HepG2 (cell line): ENCODE measurements at regions not wholly inside any gene's neighbourhood (a gene's known extent, or its start where the extent isn't known, plus 50 kb on each side); places are given as distances from the start of the nearest gene placed in this dataset.

ENCODE experiments used
- ATAC-seq: fragments of 200-7000 bp; cut with Tn5 transposase; 3 replicates; pipeline ENCODE4 v1.9.1; 2020; ENCODE audit warnings: mild to moderate bottlenecking, moderate library complexity
- BruUV-seq: library from RNA; stranded (reverse); fragments of 400-500 nt; replicated peaks from 2 replicates; lab custom pipeline; 2021; lab: Mats Ljungman, UMichigan
- CTCF ChIA-PET: fragments of 300-600 bp; formaldehyde crosslinking; extraction: SDS; loops from one replicate; lab custom pipeline; 2021; ENCODE audit warnings: low total read pairs, inconsistent platforms, low intra/inter-chr PET ratio; lab: Yijun Ruan, JAX
- POLR2A ChIA-PET: fragments of 350-600 bp; sonication (Branson Sonifier 250); formaldehyde crosslinking; loops from one replicate; lab custom pipeline; 2020; ENCODE audit warnings: antibody characterized with exemption, inconsistent platforms; lab: Yijun Ruan, JAX
- DNase-seq: peaks from one replicate; pipeline ENCODE4 v3.0.0-alpha.2; 2015; ENCODE audit warnings: low spot score
- FAIRE-seq: peaks from 3 replicates; lab custom pipeline; 2011; peaks lifted over from hg19 to GRCh38; lab: Jason Lieb, UNC
- H2AFZ ChIP-seq: one replicate; pipeline ENCODE4 v1.6.1; 2011; ENCODE audit warnings: low read length, inconsistent platforms
- H3K27ac ChIP-seq: fragments of 300-600 bp; 3 replicates; pipeline ENCODE4 v1.8.0; 2011; ENCODE audit warnings: mixed run types, mild to moderate bottlenecking, mixed read lengths, low read length, inconsistent platforms; ENCODE audit not compliant: insufficient read depth; ENCODE audit errors: extremely low read length
- H3K27me3 ChIP-seq, 2 experiments: fragments of 200-600 bp in 1 of 2; 2 replicates in 1 of 2; 3 replicates in 1 of 2; pipeline versions ENCODE4 v1.6.0 to v1.8.0; 2011; ENCODE audit warnings: low read length in 2 of 2, mild to moderate bottlenecking in 2 of 2, moderate library complexity in 2 of 2, inconsistent platforms in 1 of 2; ENCODE audit not compliant: insufficient read depth in 2 of 2, control insufficient read depth in 1 of 2
- H3K36me3 ChIP-seq, 2 experiments: fragments of 200-600 bp in 1 of 2; replicated peaks in 1 of 2; 2 replicates in 1 of 2; 3 replicates in 1 of 2; pipeline versions ENCODE4 v1.5.1 to v1.8.0; 2011; ENCODE audit warnings: low read length in 2 of 2, inconsistent platforms in 1 of 2; ENCODE audit not compliant: insufficient read depth in 2 of 2, control insufficient read depth in 1 of 2
- H3K4me1 ChIP-seq: 2 replicates; pipeline ENCODE4 v1.5.1; 2012; ENCODE audit warnings: low read length, inconsistent platforms; ENCODE audit not compliant: insufficient read depth
- H3K4me2 ChIP-seq: 2 replicates; pipeline ENCODE4 v1.6.0; 2011; ENCODE audit warnings: low read depth, low read length, inconsistent platforms
- H3K4me3 ChIP-seq, 3 experiments: fragments of 200-600 bp in 1 of 3; sonication (generic), shearing (Covaris generic) in 1 of 3; replicated peaks in 1 of 3; 2 replicates each; pipeline ENCODE4 v1.5.1; 2011 to 2016; ENCODE audit warnings: low read length in 3 of 3, inconsistent platforms in 2 of 3, low read depth in 2 of 3, mild to moderate bottlenecking in 2 of 3, control low read depth in 1 of 3, mixed read lengths in 1 of 3; ENCODE audit not compliant: insufficient read depth in 1 of 3
- H3K79me2 ChIP-seq: one replicate; pipeline ENCODE4 v1.6.1; 2011; ENCODE audit warnings: low read length, inconsistent platforms; ENCODE audit not compliant: insufficient read depth
- H3K9ac ChIP-seq: 2 replicates; pipeline ENCODE4 v1.6.0; 2011; ENCODE audit warnings: mild to moderate bottlenecking, low read depth, low read length, inconsistent platforms; ENCODE audit not compliant: insufficient read depth
- H3K9me3 ChIP-seq: 2 replicates; pipeline ENCODE4 v1.5.1; 2012; ENCODE audit warnings: mild to moderate bottlenecking, low read length
- H4K20me1 ChIP-seq: 2 replicates; pipeline ENCODE4 v1.6.0; 2011; ENCODE audit warnings: inconsistent platforms, mild to moderate bottlenecking, low read length, moderate library complexity; ENCODE audit not compliant: insufficient read depth
- FOSL1 ChIP-seq: sonication (generic); formaldehyde crosslinking; IDR thresholded peaks from 2 replicates; pipeline ENCODE4 v1.9.0; 2021; ENCODE audit warnings: missing genetic modification reagents, borderline replicate concordance
- FOXC1 ChIP-seq: sonication (generic); formaldehyde crosslinking; IDR thresholded peaks from 2 replicates; pipeline ENCODE4 v1.8.0; 2022; ENCODE audit warnings: mild to moderate bottlenecking, missing genetic modification reagents, borderline replicate concordance
- JDP2 ChIP-seq: sonication (generic); formaldehyde crosslinking; IDR thresholded peaks from 2 replicates; pipeline ENCODE4 v1.8.1; 2022; ENCODE audit warnings: missing genetic modification reagents, borderline replicate concordance
- KLF15 ChIP-seq: sonication (generic); formaldehyde crosslinking; IDR thresholded peaks from 2 replicates; pipeline ENCODE4 v1.8.1; 2023; ENCODE audit warnings: borderline replicate concordance, mild to moderate bottlenecking, inconsistent platforms, missing genetic modification reagents, mixed read lengths
- NFATC3 ChIP-seq: sonication (generic); formaldehyde crosslinking; IDR thresholded peaks from 2 replicates; pipeline ENCODE4 v1.5.1; 2020; ENCODE audit warnings: mild to moderate bottlenecking, missing genetic modification reagents
- SP140L ChIP-seq: sonication (generic); formaldehyde crosslinking; IDR thresholded peaks from 2 replicates; pipeline ENCODE4 v1.4.0; 2020; ENCODE audit warnings: missing genetic modification reagents, borderline replicate concordance
- ZNF263 ChIP-seq: sonication (generic); formaldehyde crosslinking; IDR thresholded peaks from 2 replicates; pipeline ENCODE4 v1.4.0; 2020; ENCODE audit warnings: missing genetic modification reagents
- ZNF296 ChIP-seq: sonication (generic); formaldehyde crosslinking; conservative IDR thresholded peaks from 2 replicates; pipeline ENCODE4 v1.5.0; 2020; ENCODE audit warnings: mild to moderate bottlenecking, missing genetic modification reagents
- ZNF326 ChIP-seq: sonication (generic); formaldehyde crosslinking; IDR thresholded peaks from 2 replicates; pipeline ENCODE4 v1.4.0; 2020; ENCODE audit warnings: missing genetic modification reagents, borderline replicate concordance
- ZNF383 ChIP-seq: sonication (generic); formaldehyde crosslinking; IDR thresholded peaks from 2 replicates; pipeline ENCODE4 v1.4.0; 2020; ENCODE audit warnings: missing genetic modification reagents, mild to moderate bottlenecking, borderline replicate concordance
- ZNF850 ChIP-seq: sonication (generic); formaldehyde crosslinking; conservative IDR thresholded peaks from 2 replicates; pipeline ENCODE4 v1.9.0; 2021; ENCODE audit warnings: mild to moderate bottlenecking, missing genetic modification reagents
- WGBS: methylation state at CpG from one replicate; pipeline ENCODE4 v1.1.6; 2017; ENCODE audit warnings: low lambda C conversion rate; 5-methylcytosine and 5-hydroxymethylcytosine counted together
- in situ Hi-C: cut with HindIII; loops from 2 replicates; pipeline ENCODE4 v1.10.0; 2017; ENCODE audit warnings: low pct_unique_long_range_greater_than_20kb; ENCODE audit not compliant: extremely low pct_ligation_motif_present
- intact Hi-C: fragments of 100-400 bp; cut with micrococcal nuclease; formaldehyde crosslinking; loops from one replicate; pipeline ENCODE4 v1.10.0; 2022; ENCODE audit not compliant: unreplicated experiment
- TF ChIP-seq, protein P1 (sequence below): sonication (generic); formaldehyde crosslinking; IDR thresholded peaks from 2 replicates; pipeline ENCODE4 v1.4.0; 2020; ENCODE audit warnings: missing genetic modification reagents; ENCODE audit errors: not compliant biosample characterization
- TF ChIP-seq, protein P2 (sequence below): sonication (generic); formaldehyde crosslinking; IDR thresholded peaks from 2 replicates; pipeline ENCODE4 v1.4.0; 2020; ENCODE audit warnings: mild to moderate bottlenecking, missing genetic modification reagents

DNA sequence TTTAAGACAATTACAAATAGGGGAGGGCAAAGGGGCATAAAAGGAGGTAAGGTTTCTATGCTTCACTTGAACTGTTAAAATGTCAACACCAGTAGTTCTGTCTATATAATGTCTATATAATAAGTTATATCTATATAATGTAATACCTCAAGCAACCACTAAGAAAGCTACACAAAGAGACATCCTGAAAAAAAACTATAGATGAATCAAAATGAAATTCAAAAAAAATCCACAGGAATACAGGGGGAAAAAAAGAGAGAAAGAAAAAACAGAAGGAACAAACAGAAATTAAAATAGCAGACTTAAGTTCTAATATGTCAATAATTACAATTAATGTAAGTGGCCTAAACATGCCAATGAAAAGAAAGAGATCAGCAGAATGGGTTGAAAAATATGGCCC is 186.0 kb downstream of the KCTD15 start:
- DNase-seq = no peak
- Histone ChIP-seq H3K4me1 (no peaks in the 10 kb centered on the region), H3K27ac (no peak overlapping the region), H3K4me2 (no peak overlapping the region)
- no peak for TF ChIP-seq ZNF326 (CRISPR knock-in tag)
- TF ChIP-seq, all 625 proteins: peak for 0
- FAIRE-seq (no peak), ATAC-seq (no peak)
- no TSS peak for BruUV-seq
- no peak overlapping the region for H2AFZ ChIP-seq
- ChIA-PET POLR2A (no interaction called here), CTCF (no interaction called here)
- H4K20me1 ChIP-seq = no peaks in the 10 kb centered on the region
- no peak overlapping the region for H3K9ac ChIP-seq
- in situ Hi-C loops = no loop called here
- intact Hi-C loops = no loop called here
- H3K9me3 ChIP-seq = peaks cover 4% of the 10 kb centered on the region; the same call in 1 of the 2 replicates
- H3K36me3 ChIP-seq = no peaks in the 10 kb centered on the region
- no peak overlapping the region for H3K4me3 ChIP-seq
- no peaks in the 10 kb centered on the region for H3K27me3 ChIP-seq
- no peaks in the 10 kb centered on the region for H3K79me2 ChIP-seq

DNA sequence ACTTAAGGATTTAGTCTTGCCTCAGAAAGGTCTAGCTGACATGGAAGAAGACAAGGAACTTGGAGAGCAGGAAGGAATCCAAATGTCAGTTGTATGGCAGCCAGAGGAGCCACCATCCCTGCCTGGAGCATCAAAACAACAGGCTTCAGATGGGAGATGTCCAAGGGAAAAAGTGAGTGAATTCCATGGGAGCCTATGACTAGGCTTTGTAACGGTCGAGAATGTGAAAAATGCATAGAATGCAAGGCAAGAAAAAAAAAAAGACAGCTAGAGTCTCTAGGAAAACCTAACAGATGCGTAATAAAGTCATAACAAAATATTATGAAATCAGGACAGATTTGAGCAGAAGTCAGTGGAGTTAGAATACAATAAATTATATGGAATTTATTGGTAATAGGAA is 183.7 kb upstream of the LSM14A start:
- BruUV-seq = no TSS peak
- Histone ChIP-seq H3K36me3 (no peaks in the 10 kb centered on the region), H3K9me3 (peaks cover 20% of the 10 kb centered on the region), H3K27ac (no peak overlapping the region), H3K4me1 (no peaks in the 10 kb centered on the region), H3K27me3 (no peaks in the 10 kb centered on the region), H4K20me1 (no peaks in the 10 kb centered on the region), H3K9ac (no peak overlapping the region), H3K4me2 (no peak overlapping the region), H2AFZ (no peak overlapping the region), H3K79me2 (no peaks in the 10 kb centered on the region), H3K4me3 (no peak overlapping the region)
- POLR2A ChIA-PET = no interaction called here
- WGBS = 3% methylated on average over 3 of the region's 3 CpGs
- FAIRE-seq (no peak), DNase-seq (no peak), ATAC-seq (no peak)
- intact Hi-C loops = no loop called here
- in situ Hi-C loops = no loop called here
- CTCF ChIA-PET = no interaction called here
- no peak for TF ChIP-seq FOXC1 (CRISPR knock-in tag)
- no peak for TF ChIP-seq FOSL1 (CRISPR knock-in tag)
- no peak for TF ChIP-seq ZNF850
- TF ChIP-seq SP140L (CRISPR knock-in tag) = no peak
- no peak for TF ChIP-seq ZNF263 (CRISPR knock-in tag)
- TF ChIP-seq NFATC3 (CRISPR knock-in tag) = no peak
- TF ChIP-seq KLF15 = no peak
- TF ChIP-seq ZNF383 = no peak
- TF ChIP-seq, protein P1, sequence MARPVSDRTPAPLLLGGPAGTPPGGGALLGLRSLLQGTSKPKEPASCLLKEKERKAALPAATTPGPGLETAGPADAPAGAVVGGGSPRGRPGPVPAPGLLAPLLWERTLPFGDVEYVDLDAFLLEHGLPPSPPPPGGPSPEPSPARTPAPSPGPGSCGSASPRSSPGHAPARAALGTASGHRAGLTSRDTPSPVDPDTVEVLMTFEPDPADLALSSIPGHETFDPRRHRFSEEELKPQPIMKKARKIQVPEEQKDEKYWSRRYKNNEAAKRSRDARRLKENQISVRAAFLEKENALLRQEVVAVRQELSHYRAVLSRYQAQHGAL = no peak
- TF ChIP-seq JDP2 (CRISPR knock-in tag) = no peak
- no peak for TF ChIP-seq ZNF296 (CRISPR knock-in tag)
- TF ChIP-seq, protein P2, sequence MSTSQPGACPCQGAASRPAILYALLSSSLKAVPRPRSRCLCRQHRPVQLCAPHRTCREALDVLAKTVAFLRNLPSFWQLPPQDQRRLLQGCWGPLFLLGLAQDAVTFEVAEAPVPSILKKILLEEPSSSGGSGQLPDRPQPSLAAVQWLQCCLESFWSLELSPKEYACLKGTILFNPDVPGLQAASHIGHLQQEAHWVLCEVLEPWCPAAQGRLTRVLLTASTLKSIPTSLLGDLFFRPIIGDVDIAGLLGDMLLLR = no peak
